K562 (cell line): ENCODE measurements at regions not wholly inside any gene's neighbourhood (a gene's known extent, or its start where the extent isn't known, plus 50 kb on each side); places are given as distances from the start of the nearest gene placed in this dataset.

Experiments used
- CTCF ChIP-seq, 3 experiments: IDR thresholded peaks in 2 of 3; conservative IDR thresholded peaks in 1 of 3; 2 replicates each; pipeline ENCODE4 v1.5.1; 2011 to 2012; ENCODE audit warnings: low read length in 3 of 3, mild to moderate bottlenecking in 3 of 3, control low read depth in 2 of 3, improper control_type of control experiment in 1 of 3, inconsistent platforms in 1 of 3, low read depth in 1 of 3, mixed read lengths in 1 of 3, moderate library complexity in 1 of 3; ENCODE audit not compliant: insufficient read depth in 2 of 3
- KAT8 ChIP-seq: fragments of 450-650 bp; IDR thresholded peaks from 2 replicates; pipeline ENCODE4 v1.6.1; 2016; ENCODE audit warnings: low read depth, mild to moderate bottlenecking
- MYC ChIP-seq, 2 experiments: fragments of 250-450 bp in 1 of 2; sonication (Bioruptor Pico) in 1 of 2; IDR thresholded peaks; 2 replicates each; pipeline versions ENCODE4 v1.5.1 to v1.6.1; 2012 to 2021; ENCODE audit warnings: low read depth in 2 of 2, borderline replicate concordance in 1 of 2, improper control_type of control experiment in 1 of 2, low read length in 1 of 2, mild to moderate bottlenecking in 1 of 2, moderate library complexity in 1 of 2

GRCh38 chr12:124485371-124485770 is 82.0 kb downstream of the NCOR2 start:
- TF ChIP-seq KAT8 (no peak), CTCF (IDR thresholded peaks at IDR 0.05 in 2 of 3, conservative IDR thresholded peaks at IDR 0.05 in 1 of 3; ENCODE audit: insufficient read depth in 2 of 3, low read depth in 1 of 3, low read length in 3 of 3) (no peak), MYC (IDR thresholded peaks at IDR 0.05; ENCODE audit: low read depth, low read length) (no peak), MYC (CRISPR knock-in tag; IDR thresholded peaks at IDR 0.05; ENCODE audit: borderline replicate concordance, low read depth) (no peak)
